ENCODE measurements at regions not wholly inside any gene's neighbourhood (a gene's known extent, or its start where the extent isn't known, plus 50 kb on each side); places are given as distances from the start of the nearest gene placed in this dataset.

DNA sequence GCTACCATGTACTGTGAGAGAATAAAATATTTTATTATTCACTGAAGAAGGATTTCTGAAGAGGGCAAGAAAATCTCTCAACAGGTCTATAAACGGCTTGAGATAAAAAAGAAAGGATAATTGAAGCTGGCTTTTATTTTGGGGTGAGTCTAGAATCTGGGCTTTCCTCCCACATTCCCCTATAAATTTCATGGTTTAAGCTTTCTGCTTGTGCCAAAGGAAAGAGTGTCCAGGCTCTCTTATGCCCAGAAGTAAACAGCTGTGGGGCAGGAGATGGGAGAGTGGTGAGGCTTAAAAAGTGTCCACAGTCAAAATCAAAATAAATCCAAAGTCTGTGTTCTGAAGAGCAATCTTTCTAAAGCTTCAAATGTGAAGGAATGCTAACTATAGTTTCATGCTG is 942.2 kb upstream of the MIR17HG start:
- TF ChIP-seq, protein P1, sequence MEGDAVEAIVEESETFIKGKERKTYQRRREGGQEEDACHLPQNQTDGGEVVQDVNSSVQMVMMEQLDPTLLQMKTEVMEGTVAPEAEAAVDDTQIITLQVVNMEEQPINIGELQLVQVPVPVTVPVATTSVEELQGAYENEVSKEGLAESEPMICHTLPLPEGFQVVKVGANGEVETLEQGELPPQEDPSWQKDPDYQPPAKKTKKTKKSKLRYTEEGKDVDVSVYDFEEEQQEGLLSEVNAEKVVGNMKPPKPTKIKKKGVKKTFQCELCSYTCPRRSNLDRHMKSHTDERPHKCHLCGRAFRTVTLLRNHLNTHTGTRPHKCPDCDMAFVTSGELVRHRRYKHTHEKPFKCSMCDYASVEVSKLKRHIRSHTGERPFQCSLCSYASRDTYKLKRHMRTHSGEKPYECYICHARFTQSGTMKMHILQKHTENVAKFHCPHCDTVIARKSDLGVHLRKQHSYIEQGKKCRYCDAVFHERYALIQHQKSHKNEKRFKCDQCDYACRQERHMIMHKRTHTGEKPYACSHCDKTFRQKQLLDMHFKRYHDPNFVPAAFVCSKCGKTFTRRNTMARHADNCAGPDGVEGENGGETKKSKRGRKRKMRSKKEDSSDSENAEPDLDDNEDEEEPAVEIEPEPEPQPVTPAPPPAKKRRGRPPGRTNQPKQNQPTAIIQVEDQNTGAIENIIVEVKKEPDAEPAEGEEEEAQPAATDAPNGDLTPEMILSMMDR (conservative IDR thresholded peaks at IDR 0.05; ENCODE audit: low read depth, low read length) = no peak
- no peak for TF ChIP-seq POLR2A (IDR thresholded peaks at IDR 0.05; ENCODE audit: low read depth, low read length)

Measured in IMR-90 (cell line).